ENCODE measurements at regions not wholly inside any gene's neighbourhood (a gene's known extent, or its start where the extent isn't known, plus 50 kb on each side); places are given as distances from the start of the nearest gene placed in this dataset.
"Not testable (repeated sequence)": the region's sequence is repeated elsewhere in the genome, so short reads cannot be mapped to it uniquely, and the experiment has no call there.

DNA sequence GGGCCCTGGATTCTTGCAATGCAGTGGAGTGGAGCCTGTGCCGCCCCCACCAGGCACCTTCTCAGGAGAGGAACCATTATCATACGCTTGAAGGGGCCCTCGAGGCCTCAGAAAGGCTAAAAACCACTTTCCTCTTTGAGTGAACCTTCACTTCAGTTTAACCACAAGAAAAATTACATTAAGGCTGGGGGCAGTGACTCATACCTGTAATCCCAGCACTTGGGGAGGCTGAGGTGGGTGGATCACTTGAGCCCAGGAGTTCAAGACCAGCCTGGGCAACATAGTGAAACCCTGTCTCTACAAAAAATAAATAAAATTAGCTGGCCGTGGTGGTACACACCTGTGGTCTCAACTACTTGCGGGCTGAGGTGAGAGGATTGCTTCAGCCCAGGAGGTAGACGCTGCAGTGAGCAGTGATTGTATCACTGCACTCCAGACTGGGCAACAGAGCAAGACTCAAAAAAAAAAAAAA, 165.8 kb upstream of the GRK3 start:
- H2BK20ac ChIP-seq (ENCODE audit: low read length); H3K9me3 ChIP-seq (ENCODE audit: insufficient read depth in 2 of 2, low read depth in 1 of 2, low read length in 1 of 2); H3K4me3 ChIP-seq (ENCODE audit: extremely low read depth in 1 of 4, insufficient read depth in 2 of 4, low read depth in 3 of 4, low read length in 4 of 4); H4K5ac ChIP-seq (ENCODE audit: insufficient read length, low read depth, low read length); DNase-seq (ENCODE audit: low read depth in 1 of 2, low spot score in 2 of 2); H2BK120ac ChIP-seq (replicated peaks; ENCODE audit: low read depth, low read length); H2BK5ac ChIP-seq (ENCODE audit: low read depth, low read length); H4K8ac ChIP-seq (ENCODE audit: extremely low read depth, insufficient read depth, low read length); H3K23ac ChIP-seq (ENCODE audit: insufficient read length); H2AFZ ChIP-seq (ENCODE audit: low read length); H3K27me3 ChIP-seq (replicated peaks in 1 of 4; ENCODE audit: control insufficient read depth in 3 of 4, extremely low read depth in 1 of 4, insufficient read depth in 3 of 4, low read length in 3 of 4); H3K14ac ChIP-seq (ENCODE audit: insufficient read length); H3K4ac ChIP-seq (replicated peaks; ENCODE audit: insufficient read length, low read depth, low read length); H3K36me3 ChIP-seq (ENCODE audit: control insufficient read depth in 2 of 4, insufficient read depth in 4 of 4, low read length in 3 of 4); H4K91ac ChIP-seq (replicated peaks; ENCODE audit: insufficient read length, low read length); FAIRE-seq; H3K18ac ChIP-seq (ENCODE audit: extremely low read depth, low read length); H3K23me2 ChIP-seq (ENCODE audit: low read depth, low read length); H2BK12ac ChIP-seq (ENCODE audit: low read depth, low read length); POLR2A ChIA-PET (ENCODE audit: partially characterized antibody); H2BK15ac ChIP-seq (ENCODE audit: low read length); H3K27ac ChIP-seq (ENCODE audit: low read depth, low read length); H3K4me2 ChIP-seq (ENCODE audit: insufficient read depth in 1 of 2, low read depth in 2 of 2, low read length in 2 of 2); H2AK5ac ChIP-seq (ENCODE audit: low read depth, low read length); H3K9ac ChIP-seq (replicated peaks in 1 of 4; ENCODE audit: extremely low read depth in 1 of 4, low read depth in 3 of 4, low read length in 3 of 4); H3K56ac ChIP-seq (replicated peaks; ENCODE audit: insufficient read length, low read depth, low read length); CTCF ChIA-PET (ENCODE audit: partially characterized antibody): not testable (repeated sequence)
- WGBS, 2 experiments (ENCODE audit: extremely low coverage in 1 of 2, insufficient coverage in 1 of 2, insufficient read length in 1 of 2, insufficient replicate concordance in 2 of 2, low coverage in 1 of 2, low lambda C conversion rate in 2 of 2, missing lambda C conversion rate in 1 of 2) = 94% methylated on average over 6 of the region's 6 CpGs; no CpG with 5 or more reads in 1 of the 2 experiments
- H3K79me1 ChIP-seq (ENCODE audit: low read depth, low read length) = peaks cover 12% of the 10 kb centered on the region
- H4K20me1 ChIP-seq (replicated peaks in 1 of 2; ENCODE audit: control insufficient read depth in 1 of 2, insufficient read depth in 2 of 2, low read length in 2 of 2) = peaks cover 0 to 20% of the 10 kb centered on the region in 2 experiments
- peaks cover 0 to 87% of the 10 kb centered on the region in 2 experiments; a peak in 3 of 4 replicates for H3K79me2 ChIP-seq (ENCODE audit: control insufficient read depth in 1 of 2, insufficient read depth in 2 of 2, low read length in 2 of 2)
- peaks cover 0 to 19% (median 9%) of the 10 kb centered on the region in 4 experiments; a peak in 6 of 7 replicates for H3K4me1 ChIP-seq (replicated peaks in 1 of 4; ENCODE audit: control insufficient read depth in 3 of 4, insufficient read depth in 4 of 4, low read length in 3 of 4)

Data from H1 (cell line).